ENCODE measurements at regions not wholly inside any gene's neighbourhood (a gene's known extent, or its start where the extent isn't known, plus 50 kb on each side); places are given as distances from the start of the nearest gene placed in this dataset.

GRCh38 chr2:217293046-217293445 lies 433.2 kb upstream of the TNP1 start:
- H3K27ac ChIP-seq (ENCODE audit: low read length): no peak overlapping the region
- ChIA-PET CTCF (interaction anchor here in 1 of 2 donors (0.5 kb wide), 1 partner anchor 1560 kb away, joined by 3 read pairs; no protein-coding TSS in a partner anchor), POLR2A (no interaction called here)
- no peak for DNase-seq
- H3K27me3 ChIP-seq (replicated peaks in 1 of 2; ENCODE audit: control insufficient read depth in 2 of 2, extremely low read depth in 1 of 2, insufficient read depth in 2 of 2, low read length in 1 of 2): no peaks in the 10 kb centered on the region
- H3K36me3 ChIP-seq (ENCODE audit: control insufficient read depth in 2 of 2, extremely low read depth in 1 of 2, insufficient read depth in 1 of 2, low read length in 1 of 2): no peaks in the 10 kb centered on the region
- no peak for ATAC-seq (replicated peaks in 1 of 4)
- H3K27ac Mint-ChIP-seq: no peak overlapping the region
- H3K4me1 Mint-ChIP-seq: no peaks in the 10 kb centered on the region
- H3K4me3 ChIP-seq (ENCODE audit: control insufficient read depth in 1 of 2, extremely low read depth in 1 of 2, low read length in 1 of 2): no peak overlapping the region
- H3K27me3 Mint-ChIP-seq: peaks cover 0 to 2% of the 10 kb centered on the region in 2 donors
- WGBS (ENCODE audit: insufficient coverage): 37% methylated on average over 4 of the region's 5 CpGs
- H3K9me3 ChIP-seq: no peaks in the 10 kb centered on the region
- peaks cover 0 to 7% (median 6%) of the 10 kb centered on the region in 3 donors for H3K9me3 Mint-ChIP-seq
- H3K4me3 Mint-ChIP-seq: no peak overlapping the region
- peaks cover 5% of the 10 kb centered on the region for H3K36me3 Mint-ChIP-seq
- H3K4me1 ChIP-seq (ENCODE audit: control insufficient read depth in 1 of 2, extremely low read depth in 1 of 2, insufficient read depth in 2 of 2, low read length in 2 of 2): no peaks in the 10 kb centered on the region

- WGBS (ENCODE audit: insufficient coverage): 89% methylated on average over 5 of the region's 5 CpGs
- CTCF ChIA-PET: no interaction called here
Measured at GRCh38 chr2:217291259-217291658, 431.4 kb upstream of the TNP1 start.

GRCh38 chr2:217290467-217290866 lies 430.6 kb upstream of the TNP1 start:
- Histone ChIP-seq H3K27me3 (replicated peaks in 1 of 2; ENCODE audit: control insufficient read depth in 2 of 2, extremely low read depth in 1 of 2, insufficient read depth in 2 of 2, low read length in 1 of 2) (no peaks in the 10 kb centered on the region), H3K4me1 (ENCODE audit: control insufficient read depth in 1 of 2, extremely low read depth in 1 of 2, insufficient read depth in 2 of 2, low read length in 2 of 2) (no peaks in the 10 kb centered on the region), H3K4me3 (ENCODE audit: control insufficient read depth in 1 of 2, extremely low read depth in 1 of 2, low read length in 1 of 2) (no peak overlapping the region), H3K36me3 (ENCODE audit: control insufficient read depth in 2 of 2, extremely low read depth in 1 of 2, insufficient read depth in 1 of 2, low read length in 1 of 2) (no peaks in the 10 kb centered on the region), H3K27ac (ENCODE audit: low read length) (no peak overlapping the region), H3K9me3 (no peaks in the 10 kb centered on the region)
- POLR2A ChIA-PET: no interaction called here
- CTCF ChIA-PET: no interaction called here
- DNase-seq (no peak), ATAC-seq (replicated peaks in 1 of 4) (no peak)
- Mint-ChIP-seq H3K27me3 (peaks cover 0 to 2% of the 10 kb centered on the region in 2 donors), H3K36me3 (no peaks in the 10 kb centered on the region), H3K4me1 (no peaks in the 10 kb centered on the region), H3K27ac (no peak overlapping the region), H3K4me3 (no peak overlapping the region), H3K9me3 (no peaks in the 10 kb centered on the region)

More at GRCh38 chr2:217291259-217291658, 431.4 kb upstream of the TNP1 start:
- Histone ChIP-seq H3K27ac (ENCODE audit: low read length) (no peak overlapping the region), H3K27me3 (replicated peaks in 1 of 2; ENCODE audit: control insufficient read depth in 2 of 2, extremely low read depth in 1 of 2, insufficient read depth in 2 of 2, low read length in 1 of 2) (no peaks in the 10 kb centered on the region), H3K9me3 (no peaks in the 10 kb centered on the region), H3K4me1 (ENCODE audit: control insufficient read depth in 1 of 2, extremely low read depth in 1 of 2, insufficient read depth in 2 of 2, low read length in 2 of 2) (no peaks in the 10 kb centered on the region), H3K36me3 (ENCODE audit: control insufficient read depth in 2 of 2, extremely low read depth in 1 of 2, insufficient read depth in 1 of 2, low read length in 1 of 2) (no peaks in the 10 kb centered on the region), H3K4me3 (ENCODE audit: control insufficient read depth in 1 of 2, extremely low read depth in 1 of 2, low read length in 1 of 2) (no peak overlapping the region)
- no peak for ATAC-seq (replicated peaks in 1 of 4)
- H3K36me3 Mint-ChIP-seq: no peaks in the 10 kb centered on the region
- DNase-seq: no peak
- no peak overlapping the region for H3K4me3 Mint-ChIP-seq
- POLR2A ChIA-PET: no interaction called here
- no peaks in the 10 kb centered on the region for H3K4me1 Mint-ChIP-seq
- H3K9me3 Mint-ChIP-seq: no peaks in the 10 kb centered on the region
- H3K27ac Mint-ChIP-seq: no peak overlapping the region
- peaks cover 0 to 2% of the 10 kb centered on the region in 2 donors for H3K27me3 Mint-ChIP-seq

- peaks cover 0 to 2% of the 10 kb centered on the region in 2 donors for H3K27me3 Mint-ChIP-seq
Measured at GRCh38 chr2:217289907-217290280, 430.0 kb upstream of the TNP1 start.

GRCh38 chr2:217289177-217289906 lies 429.5 kb upstream of the TNP1 start:
- Mint-ChIP-seq H3K27ac (no peak overlapping the region), H3K36me3 (no peaks in the 10 kb centered on the region), H3K9me3 (no peaks in the 10 kb centered on the region), H3K4me1 (no peaks in the 10 kb centered on the region), H3K4me3 (no peak overlapping the region), H3K27me3 (peaks cover 0 to 2% of the 10 kb centered on the region in 2 donors)
- CTCF ChIA-PET: no interaction called here
- ATAC-seq (replicated peaks in 1 of 4) (no peak), DNase-seq (no peak)
- Histone ChIP-seq H3K27me3 (replicated peaks in 1 of 2; ENCODE audit: control insufficient read depth in 2 of 2, extremely low read depth in 1 of 2, insufficient read depth in 2 of 2, low read length in 1 of 2) (no peaks in the 10 kb centered on the region), H3K36me3 (ENCODE audit: control insufficient read depth in 2 of 2, extremely low read depth in 1 of 2, insufficient read depth in 1 of 2, low read length in 1 of 2) (no peaks in the 10 kb centered on the region), H3K9me3 (no peaks in the 10 kb centered on the region), H3K27ac (ENCODE audit: low read length) (no peak overlapping the region), H3K4me3 (ENCODE audit: control insufficient read depth in 1 of 2, extremely low read depth in 1 of 2, low read length in 1 of 2) (no peak overlapping the region), H3K4me1 (ENCODE audit: control insufficient read depth in 1 of 2, extremely low read depth in 1 of 2, insufficient read depth in 2 of 2, low read length in 2 of 2) (no peaks in the 10 kb centered on the region)
- POLR2A ChIA-PET: no interaction called here
- WGBS (ENCODE audit: insufficient coverage): no CpG with 5 or more reads among the region's 2 CpGs

More at GRCh38 chr2:217289907-217290280, 430.0 kb upstream of the TNP1 start:
- H3K36me3 ChIP-seq (ENCODE audit: control insufficient read depth in 2 of 2, extremely low read depth in 1 of 2, insufficient read depth in 1 of 2, low read length in 1 of 2): no peaks in the 10 kb centered on the region
- ChIA-PET POLR2A (no interaction called here), CTCF (no interaction called here)
- no peaks in the 10 kb centered on the region for H3K9me3 ChIP-seq
- DNase-seq: no peak
- Mint-ChIP-seq H3K9me3 (no peaks in the 10 kb centered on the region), H3K36me3 (no peaks in the 10 kb centered on the region), H3K4me1 (no peaks in the 10 kb centered on the region), H3K27ac (no peak overlapping the region), H3K4me3 (no peak overlapping the region)
- 69% methylated on average over 2 of the region's 2 CpGs for WGBS (ENCODE audit: insufficient coverage)
- no peaks in the 10 kb centered on the region for H3K27me3 ChIP-seq (replicated peaks in 1 of 2; ENCODE audit: control insufficient read depth in 2 of 2, extremely low read depth in 1 of 2, insufficient read depth in 2 of 2, low read length in 1 of 2)
- no peak overlapping the region for H3K4me3 ChIP-seq (ENCODE audit: control insufficient read depth in 1 of 2, extremely low read depth in 1 of 2, low read length in 1 of 2)
- no peak for ATAC-seq (replicated peaks in 1 of 4)
- H3K4me1 ChIP-seq (ENCODE audit: control insufficient read depth in 1 of 2, extremely low read depth in 1 of 2, insufficient read depth in 2 of 2, low read length in 2 of 2): no peaks in the 10 kb centered on the region
- H3K27ac ChIP-seq (ENCODE audit: low read length): no peak overlapping the region

- no CpG with 5 or more reads among the region's 3 CpGs for WGBS (ENCODE audit: insufficient coverage)
- Mint-ChIP-seq H3K27me3 (peaks cover 0 to 2% of the 10 kb centered on the region in 2 donors), H3K36me3 (no peaks in the 10 kb centered on the region), H3K27ac (no peak overlapping the region), H3K4me3 (no peak overlapping the region), H3K4me1 (no peaks in the 10 kb centered on the region), H3K9me3 (no peaks in the 10 kb centered on the region)
- Histone ChIP-seq H3K27me3 (replicated peaks in 1 of 2; ENCODE audit: control insufficient read depth in 2 of 2, extremely low read depth in 1 of 2, insufficient read depth in 2 of 2, low read length in 1 of 2) (no peaks in the 10 kb centered on the region), H3K4me3 (ENCODE audit: control insufficient read depth in 1 of 2, extremely low read depth in 1 of 2, low read length in 1 of 2) (no peak overlapping the region), H3K4me1 (ENCODE audit: control insufficient read depth in 1 of 2, extremely low read depth in 1 of 2, insufficient read depth in 2 of 2, low read length in 2 of 2) (no peaks in the 10 kb centered on the region), H3K27ac (ENCODE audit: low read length) (no peak overlapping the region), H3K9me3 (no peaks in the 10 kb centered on the region), H3K36me3 (ENCODE audit: control insufficient read depth in 2 of 2, extremely low read depth in 1 of 2, insufficient read depth in 1 of 2, low read length in 1 of 2) (no peaks in the 10 kb centered on the region)
- no peak for DNase-seq
- no peak for ATAC-seq (replicated peaks in 1 of 4)
- ChIA-PET POLR2A (no interaction called here), CTCF (no interaction called here)
Measured at GRCh38 chr2:217288472-217289063, 428.7 kb upstream of the TNP1 start.
